Endothelial cell of umbilical vein (primary cell): ENCODE measurements at regions not wholly inside any gene's neighbourhood (a gene's known extent, or its start where the extent isn't known, plus 50 kb on each side); places are given as distances from the start of the nearest gene placed in this dataset.

Source experiments
- BruUV-seq: library from RNA; stranded (reverse); fragments of 400-500 nt; replicated peaks from 2 replicates; lab custom pipeline; 2021; lab: Mats Ljungman, UMichigan
- CTCF ChIA-PET: fragments of 300-600, 350-600 bp; sonication (Branson Sonifier 250); formaldehyde crosslinking; loops from one replicate; lab custom pipeline; 2021; ENCODE audit warnings: antibody characterized with exemption, inconsistent platforms; lab: Charles Lee
- POLR2A ChIA-PET: fragments of 300-600, 350-600 bp; sonication (Branson Sonifier 250); formaldehyde crosslinking; loops from one replicate; lab custom pipeline; 2021; ENCODE audit warnings: antibody characterized with exemption, inconsistent platforms; lab: Charles Lee
- DNase-seq: peaks from one replicate; pipeline ENCODE4 v3.0.0-alpha.2; 2011; ENCODE audit warnings: low read depth, low spot score
- FAIRE-seq: peaks from 2 replicates; lab custom pipeline; 2011; peaks lifted over from hg19 to GRCh38; lab: Jason Lieb, UNC
- H2AFZ ChIP-seq: 2 replicates; pipeline ENCODE4 v1.6.0; 2012; ENCODE audit warnings: low read depth, low read length, control low read depth, inconsistent platforms
- H3K27ac ChIP-seq: 2 replicates; pipeline ENCODE4 v1.5.1; 2011; ENCODE audit warnings: low read depth, mild to moderate bottlenecking, control low read depth, low read length, moderate library complexity; ENCODE audit not compliant: insufficient read depth
- H3K27me3 ChIP-seq, 2 experiments: 2 replicates each; pipeline versions ENCODE4 v1.6.0 to v1.6.1; 2011; ENCODE audit warnings: low read length in 2 of 2, mixed read lengths in 1 of 2; ENCODE audit not compliant: control insufficient read depth in 2 of 2, insufficient read depth in 2 of 2
- H3K36me3 ChIP-seq, 2 experiments: 2 replicates in 1 of 2; 3 replicates in 1 of 2; pipeline ENCODE4 v1.5.1; 2011; ENCODE audit warnings: low read length in 2 of 2, mild to moderate bottlenecking in 1 of 2, moderate library complexity in 1 of 2; ENCODE audit not compliant: control insufficient read depth in 2 of 2, insufficient read depth in 2 of 2; ENCODE audit errors: extremely low read depth in 1 of 2
- H3K4me1 ChIP-seq: 3 replicates; pipeline ENCODE4 v1.5.1; 2011; ENCODE audit warnings: mild to moderate bottlenecking, low read length; ENCODE audit not compliant: control insufficient read depth, insufficient read depth; ENCODE audit errors: extremely low read depth
- H3K4me2 ChIP-seq: 2 replicates; pipeline ENCODE4 v1.6.1; 2011; ENCODE audit warnings: low read length, control low read depth, mixed read lengths; ENCODE audit not compliant: insufficient read depth
- H3K4me3 ChIP-seq, 3 experiments: fragments of 200-600 bp in 1 of 3; sonication (generic), shearing (Covaris generic) in 1 of 3; replicated peaks in 1 of 3; 2 replicates each; pipeline ENCODE4 v1.5.1; 2011 to 2016; ENCODE audit warnings: control low read depth in 3 of 3, low read length in 3 of 3, mild to moderate bottlenecking in 2 of 3, inconsistent platforms in 1 of 3, low read depth in 1 of 3, moderate library complexity in 1 of 3; ENCODE audit not compliant: insufficient read depth in 1 of 3
- H3K79me2 ChIP-seq: 2 replicates; pipeline ENCODE4 v1.6.0; 2012; ENCODE audit warnings: low read length, inconsistent platforms; ENCODE audit not compliant: control insufficient read depth, insufficient read depth
- H3K9ac ChIP-seq: replicated peaks from 2 replicates; pipeline ENCODE3; 2011; ENCODE audit warnings: low read length, control low read depth; ENCODE audit not compliant: insufficient read depth; ENCODE audit errors: extremely low read depth
- H3K9me1 ChIP-seq: replicated peaks from 3 replicates; pipeline ENCODE4 v1.6.0; 2011; ENCODE audit warnings: mild to moderate bottlenecking, low read length; ENCODE audit not compliant: control insufficient read depth, insufficient read depth; ENCODE audit errors: extremely low read depth
- H3K9me3 ChIP-seq: replicated peaks from 2 replicates; pipeline ENCODE4 v1.5.1; 2012; ENCODE audit warnings: low read length, inconsistent platforms; ENCODE audit not compliant: control insufficient read depth, insufficient read depth
- H4K20me1 ChIP-seq: replicated peaks from 2 replicates; pipeline ENCODE3; 2011; ENCODE audit warnings: mild to moderate bottlenecking, low read length; ENCODE audit not compliant: control insufficient read depth, insufficient read depth; ENCODE audit errors: extremely low read depth
- EZH2 ChIP-seq: IDR thresholded peaks from 2 replicates; pipeline ENCODE4 v1.6.1; 2012; ENCODE audit warnings: borderline replicate concordance, low read depth, mild to moderate bottlenecking, moderate library complexity, low read length, inconsistent platforms; ENCODE audit not compliant: severe bottlenecking
- FOS ChIP-seq: IDR thresholded peaks from 2 replicates; pipeline ENCODE4 v1.6.1; 2011; ENCODE audit warnings: mild to moderate bottlenecking, low read length, moderate library complexity, borderline replicate concordance; ENCODE audit not compliant: insufficient read depth
- GATA2 ChIP-seq: IDR thresholded peaks from 2 replicates; pipeline ENCODE4 v1.7.0; 2011; ENCODE audit warnings: low read depth, mild to moderate bottlenecking, moderate library complexity, mixed read lengths, low read length; ENCODE audit not compliant: insufficient read length, insufficient read depth
- JUN ChIP-seq: IDR thresholded peaks from 2 replicates; pipeline ENCODE4 v1.6.1; 2011; ENCODE audit warnings: borderline replicate concordance, low read depth; ENCODE audit not compliant: insufficient read length, insufficient read depth
- POLR2A ChIP-seq: IDR thresholded peaks from 2 replicates; pipeline ENCODE4 v1.6.1; 2012; ENCODE audit warnings: low read depth, mild to moderate bottlenecking, control low read depth, low read length
- POLR2AphosphoS5 ChIP-seq: IDR thresholded peaks from 2 replicates; pipeline ENCODE4 v1.6.1; 2012; ENCODE audit warnings: low read depth, mild to moderate bottlenecking, control low read depth, low read length, moderate library complexity; ENCODE audit not compliant: insufficient read depth
- dilution Hi-C: fragments of 300-500 bp; cut with MboI; formaldehyde crosslinking; loops from one replicate; pipeline ENCODE4 v1.15.0; 2019; ENCODE audit warnings: low sequenced_read_pairs; ENCODE audit not compliant: extremely low pct_ligation_motif_present
- intact Hi-C: fragments of 100-400 bp; cut with micrococcal nuclease; formaldehyde crosslinking; loops from one replicate; pipeline ENCODE4 v1.10.0; 2022
- TF ChIP-seq, protein P1 (sequence below): IDR thresholded peaks from 2 replicates; pipeline ENCODE4 v1.6.1; 2011; ENCODE audit not compliant: insufficient read depth, insufficient read length
- TF ChIP-seq, protein P2 (sequence below), 2 donors: IDR thresholded peaks; 1 replicate in 1 of 2; 2 replicates in 1 of 2; pipeline ENCODE4 v1.5.1; 2011; ENCODE audit warnings: low read length in 2 of 2, mild to moderate bottlenecking in 2 of 2, moderate library complexity in 2 of 2, control low read depth in 1 of 2, inconsistent platforms in 1 of 2, low read depth in 1 of 2; ENCODE audit not compliant: insufficient read depth in 1 of 2; ENCODE audit errors: extremely low read depth in 1 of 2

DNA sequence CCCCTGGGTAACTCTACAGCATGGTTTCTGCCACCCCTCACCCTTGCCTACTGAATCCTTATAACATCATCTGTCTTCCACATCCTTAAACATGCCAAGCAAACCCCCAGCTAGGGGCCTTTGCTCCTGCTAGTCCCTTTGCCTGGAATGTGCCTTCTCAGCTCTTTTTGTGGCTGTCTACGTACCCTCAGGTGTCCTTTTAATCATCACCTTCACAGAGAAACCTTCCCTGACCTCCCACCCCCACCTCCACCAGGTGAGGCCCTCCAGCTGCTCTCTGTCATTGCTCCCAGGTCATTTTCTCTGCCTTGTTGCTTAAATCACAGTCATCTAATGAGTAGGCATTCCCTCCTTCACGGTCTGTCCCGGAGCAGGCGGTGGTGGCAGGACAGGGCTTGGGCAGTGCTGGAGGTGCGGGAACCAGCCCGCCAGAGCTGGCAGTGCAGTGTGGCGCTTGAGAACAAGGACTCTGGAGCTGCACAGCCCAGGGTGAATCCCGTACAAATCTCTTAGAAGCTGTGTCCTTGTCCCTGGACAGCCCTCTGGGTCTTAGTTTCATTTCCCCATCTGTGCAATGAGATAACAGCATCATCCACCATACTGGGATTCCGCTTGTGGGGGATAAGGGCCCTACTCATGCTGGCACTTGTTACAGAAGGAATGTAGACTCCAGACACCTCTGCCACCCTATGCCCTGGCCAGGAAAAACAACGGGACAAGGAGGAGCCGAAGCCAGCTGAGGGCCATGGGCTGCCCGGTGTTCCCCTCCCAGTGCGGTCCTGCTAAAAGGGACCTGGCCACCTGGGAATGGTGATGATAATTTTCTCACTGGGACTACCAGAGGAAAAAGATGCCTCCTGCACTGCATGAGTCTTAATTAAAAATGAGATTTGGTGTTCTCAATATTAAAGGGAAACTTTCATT, 52.1 kb upstream of the IQSEC1 start:
- POLR2A ChIA-PET = no interaction called here
- H3K27ac ChIP-seq = no peak overlapping the region
- BruUV-seq = no TSS peak
- H3K27me3 ChIP-seq = no peaks in the 10 kb centered on the region
- no peak for FAIRE-seq
- H3K79me2 ChIP-seq = no peaks in the 10 kb centered on the region
- H3K9ac ChIP-seq = no peak overlapping the region
- no peak overlapping the region for H3K4me3 ChIP-seq
- CTCF ChIA-PET = no interaction called here
- dilution Hi-C loops (no loop called here), intact Hi-C loops (no loop called here)
- no peak overlapping the region for H2AFZ ChIP-seq
- H3K4me1 ChIP-seq = no peaks in the 10 kb centered on the region
- no peak for DNase-seq
- no peaks in the 10 kb centered on the region for H3K9me3 ChIP-seq
- no peak for TF ChIP-seq POLR2A
- TF ChIP-seq, protein P1, sequence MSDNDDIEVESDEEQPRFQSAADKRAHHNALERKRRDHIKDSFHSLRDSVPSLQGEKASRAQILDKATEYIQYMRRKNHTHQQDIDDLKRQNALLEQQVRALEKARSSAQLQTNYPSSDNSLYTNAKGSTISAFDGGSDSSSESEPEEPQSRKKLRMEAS = no peak
- no peak for TF ChIP-seq GATA2
- no peak for TF ChIP-seq POLR2AphosphoS5
- TF ChIP-seq EZH2 = no peak
- TF ChIP-seq, protein P2, sequence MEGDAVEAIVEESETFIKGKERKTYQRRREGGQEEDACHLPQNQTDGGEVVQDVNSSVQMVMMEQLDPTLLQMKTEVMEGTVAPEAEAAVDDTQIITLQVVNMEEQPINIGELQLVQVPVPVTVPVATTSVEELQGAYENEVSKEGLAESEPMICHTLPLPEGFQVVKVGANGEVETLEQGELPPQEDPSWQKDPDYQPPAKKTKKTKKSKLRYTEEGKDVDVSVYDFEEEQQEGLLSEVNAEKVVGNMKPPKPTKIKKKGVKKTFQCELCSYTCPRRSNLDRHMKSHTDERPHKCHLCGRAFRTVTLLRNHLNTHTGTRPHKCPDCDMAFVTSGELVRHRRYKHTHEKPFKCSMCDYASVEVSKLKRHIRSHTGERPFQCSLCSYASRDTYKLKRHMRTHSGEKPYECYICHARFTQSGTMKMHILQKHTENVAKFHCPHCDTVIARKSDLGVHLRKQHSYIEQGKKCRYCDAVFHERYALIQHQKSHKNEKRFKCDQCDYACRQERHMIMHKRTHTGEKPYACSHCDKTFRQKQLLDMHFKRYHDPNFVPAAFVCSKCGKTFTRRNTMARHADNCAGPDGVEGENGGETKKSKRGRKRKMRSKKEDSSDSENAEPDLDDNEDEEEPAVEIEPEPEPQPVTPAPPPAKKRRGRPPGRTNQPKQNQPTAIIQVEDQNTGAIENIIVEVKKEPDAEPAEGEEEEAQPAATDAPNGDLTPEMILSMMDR (IDR thresholded peaks at IDR 0.05; ENCODE audit: extremely low read depth in 1 of 2, insufficient read depth in 1 of 2, low read depth in 1 of 2, low read length in 2 of 2) = no peak
- TF ChIP-seq FOS = no peak
- no peak for TF ChIP-seq JUN
- H3K9me1 ChIP-seq = no peaks in the 10 kb centered on the region
- H4K20me1 ChIP-seq = no peaks in the 10 kb centered on the region
- H3K36me3 ChIP-seq = no peaks in the 10 kb centered on the region
- no peak overlapping the region for H3K4me2 ChIP-seq
